HG03025 (cell line): ENCODE measurements at regions not wholly inside any gene's neighbourhood (a gene's known extent, or its start where the extent isn't known, plus 50 kb on each side); places are given as distances from the start of the nearest gene placed in this dataset.

Experiments
- ATAC-seq: cut with Tn5 transposase; IDR thresholded peaks from one replicate; pipeline ENCODE4 v1.9.1; 2021; ENCODE audit warnings: mild to moderate bottlenecking, moderate library complexity; ENCODE audit not compliant: unreplicated experiment, low FRiP score

DNA sequence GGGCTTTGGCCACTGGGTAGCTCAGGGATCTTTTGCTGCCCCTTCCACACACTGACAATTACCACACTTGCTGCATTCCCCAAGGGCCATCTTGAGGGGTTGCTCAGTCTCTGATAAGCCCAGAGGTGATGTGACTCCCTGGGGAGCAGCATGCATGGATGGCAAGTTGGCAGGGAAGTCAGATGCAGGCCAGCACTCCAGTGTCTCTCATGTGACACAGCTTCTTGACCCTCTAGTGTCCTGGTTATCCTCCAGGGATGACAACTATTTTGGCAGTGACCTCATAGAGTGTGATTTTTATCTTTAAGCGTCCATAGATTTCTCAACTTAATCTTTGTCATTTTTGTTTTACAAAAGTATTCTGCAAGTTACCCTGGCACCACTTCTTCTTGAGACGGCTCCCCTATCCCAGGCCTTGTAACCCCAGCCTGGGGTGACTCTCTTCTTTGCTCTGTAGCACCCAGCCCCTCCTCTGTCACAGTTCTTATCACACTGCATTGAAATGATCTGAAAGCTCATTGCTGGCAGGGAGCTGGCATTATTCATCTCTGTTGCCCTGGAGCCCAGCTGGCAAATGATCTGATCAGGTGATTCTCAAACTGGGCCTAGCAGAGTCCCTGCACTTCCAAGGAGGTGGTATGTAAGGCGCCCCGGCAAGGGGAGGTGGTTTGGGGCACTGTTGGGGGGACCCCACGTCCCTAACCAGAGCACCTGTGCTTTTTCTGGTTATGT lies 72.6 kb downstream of the TENT5C start:
- no peak for ATAC-seq

DNA sequence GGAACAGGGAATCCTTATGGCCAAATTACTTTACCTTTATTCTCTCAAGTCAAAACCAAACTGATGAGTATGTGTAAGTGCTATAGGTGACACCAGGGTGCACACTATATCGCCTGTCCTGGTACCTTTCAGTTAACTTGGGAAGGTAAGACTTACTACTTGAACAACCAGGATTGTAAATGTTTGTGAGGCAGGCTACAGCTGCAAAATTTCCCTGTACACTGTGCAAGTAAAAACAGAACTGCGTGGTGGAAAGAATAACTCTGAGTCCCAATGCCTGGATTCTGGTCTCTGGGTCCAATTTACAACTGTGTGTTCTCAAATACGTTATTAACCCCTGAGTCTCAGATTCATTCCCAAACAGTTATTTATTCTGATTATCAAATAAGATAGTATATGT lies 73.5 kb downstream of the TENT5C start:
- ATAC-seq: no peak

DNA sequence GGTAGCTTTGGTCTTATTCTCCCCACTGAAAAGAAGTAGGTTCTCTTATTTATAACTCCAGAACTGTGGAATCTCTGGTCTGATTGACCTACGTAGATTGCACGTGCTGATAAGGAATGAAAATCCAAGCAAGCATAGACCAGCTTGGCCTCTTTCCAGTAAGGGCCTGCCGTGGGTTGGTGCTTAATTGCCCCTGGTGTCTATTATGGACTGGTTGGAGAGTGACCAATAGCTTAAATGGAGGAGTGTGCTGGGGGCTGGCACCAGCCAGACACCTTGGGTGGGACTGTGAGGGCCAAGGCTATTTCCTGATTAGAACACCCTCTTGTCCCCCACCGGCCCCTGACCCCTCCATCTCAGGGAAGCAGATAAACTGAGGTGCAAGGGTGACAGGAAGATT lies 74.0 kb downstream of the TENT5C start:
- ATAC-seq: no peak

DNA sequence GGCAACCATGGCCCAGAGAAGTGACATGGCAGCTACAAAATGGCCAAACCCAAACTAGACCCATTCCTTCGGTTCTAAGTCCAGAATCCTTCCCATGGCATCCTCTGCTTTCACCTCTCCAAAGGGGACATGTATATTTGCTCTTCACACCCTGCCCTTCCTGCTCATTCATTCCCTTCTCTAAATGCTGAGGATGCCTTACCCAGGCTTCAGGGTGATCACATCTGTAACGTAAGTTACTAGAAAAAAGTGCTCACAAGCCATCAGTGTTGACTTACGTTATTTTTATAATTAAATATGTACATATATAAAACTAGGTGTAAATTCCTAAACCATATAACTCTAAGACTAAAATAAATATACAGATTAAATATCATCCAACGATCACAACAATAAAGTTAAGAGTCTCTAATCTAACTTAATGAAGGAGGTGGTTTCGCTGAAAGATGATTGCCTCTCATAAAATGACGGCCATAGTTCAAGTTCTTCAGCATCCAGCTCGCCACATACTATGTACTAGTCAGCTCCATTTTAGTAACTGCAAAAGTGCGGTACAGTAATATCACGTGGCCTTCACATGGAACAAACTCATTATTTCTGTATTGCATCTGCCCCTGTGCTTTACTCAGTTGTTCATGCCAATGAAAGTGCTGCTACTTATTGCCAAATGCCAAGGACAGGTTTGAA lies 74.6 kb downstream of the TENT5C start:
- no peak for ATAC-seq

DNA sequence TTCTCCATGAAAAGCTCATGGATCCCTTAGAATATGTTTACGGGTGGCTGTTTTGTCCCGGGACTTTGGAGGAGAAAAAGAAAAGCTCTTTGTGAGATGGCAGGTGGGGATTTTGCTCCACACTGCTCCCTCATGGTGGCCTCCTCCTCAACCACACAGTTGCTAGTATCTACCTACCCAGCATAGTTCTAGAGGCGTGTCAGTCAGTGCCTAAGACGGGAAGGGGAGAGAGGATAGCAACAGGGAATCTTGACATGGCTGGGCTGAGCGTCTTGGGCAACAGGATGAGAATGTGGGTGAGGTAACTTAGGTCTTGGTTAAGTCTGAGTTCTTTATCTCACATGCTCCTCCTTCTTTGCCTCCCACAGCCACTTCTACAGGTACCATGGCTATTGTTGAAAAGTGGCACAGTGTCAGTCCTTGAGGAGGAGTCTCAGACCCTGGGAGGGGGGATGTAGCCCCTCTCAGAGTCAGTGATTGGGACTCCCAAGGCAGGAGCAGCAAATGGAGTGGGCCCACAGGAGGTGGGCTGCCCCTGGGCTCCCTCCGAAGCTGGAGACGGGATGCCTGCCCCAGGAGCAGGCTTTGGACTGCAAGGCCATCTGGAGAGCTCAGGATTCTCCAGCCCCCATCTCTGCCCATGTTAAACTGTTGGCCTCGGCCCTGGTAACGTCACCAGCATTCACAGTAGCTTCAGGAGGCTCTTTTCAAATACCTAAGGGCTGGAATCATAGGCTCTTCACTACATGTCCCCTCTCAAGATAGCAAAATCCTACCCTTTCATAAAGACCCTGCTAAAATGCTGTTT lies 75.4 kb downstream of the TENT5C start:
- no peak for ATAC-seq

DNA sequence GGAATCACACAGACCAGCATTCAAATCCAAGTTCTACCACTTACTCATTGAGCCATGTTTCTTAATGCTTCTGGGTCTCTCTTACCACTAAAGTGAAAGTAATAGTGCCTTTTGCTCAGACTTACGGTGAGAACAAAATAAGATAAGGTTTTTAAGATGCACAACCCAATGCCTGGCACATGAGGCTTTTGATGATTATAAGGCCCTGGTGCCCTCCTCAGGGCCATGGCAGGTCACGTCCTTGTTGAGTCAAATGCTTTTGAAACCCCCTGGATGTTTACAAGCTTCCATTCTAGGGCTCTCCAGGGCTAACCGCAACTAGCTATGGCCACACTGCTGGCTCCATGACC lies 76.0 kb downstream of the TENT5C start:
- ATAC-seq: no peak

DNA sequence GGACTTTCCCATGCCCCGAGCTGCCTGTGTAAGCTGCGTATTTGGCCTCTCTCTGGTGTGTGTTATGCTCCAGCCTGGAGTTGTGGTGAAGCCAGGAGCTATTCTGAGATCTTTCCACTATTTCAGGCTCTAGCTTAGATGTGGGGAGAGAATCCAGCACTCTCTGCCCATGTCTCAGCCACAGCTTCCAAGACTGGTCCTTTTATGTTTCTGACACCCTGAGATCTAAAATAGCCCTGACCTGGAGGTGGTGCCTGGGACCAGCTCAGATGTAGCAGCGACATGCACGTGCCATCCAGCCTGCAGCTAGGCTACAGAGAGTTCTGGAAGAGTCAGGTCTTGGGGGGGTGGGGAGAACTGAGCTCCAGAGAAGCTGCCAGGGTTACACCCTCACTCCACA lies 76.5 kb downstream of the TENT5C start:
- ATAC-seq: no peak

DNA sequence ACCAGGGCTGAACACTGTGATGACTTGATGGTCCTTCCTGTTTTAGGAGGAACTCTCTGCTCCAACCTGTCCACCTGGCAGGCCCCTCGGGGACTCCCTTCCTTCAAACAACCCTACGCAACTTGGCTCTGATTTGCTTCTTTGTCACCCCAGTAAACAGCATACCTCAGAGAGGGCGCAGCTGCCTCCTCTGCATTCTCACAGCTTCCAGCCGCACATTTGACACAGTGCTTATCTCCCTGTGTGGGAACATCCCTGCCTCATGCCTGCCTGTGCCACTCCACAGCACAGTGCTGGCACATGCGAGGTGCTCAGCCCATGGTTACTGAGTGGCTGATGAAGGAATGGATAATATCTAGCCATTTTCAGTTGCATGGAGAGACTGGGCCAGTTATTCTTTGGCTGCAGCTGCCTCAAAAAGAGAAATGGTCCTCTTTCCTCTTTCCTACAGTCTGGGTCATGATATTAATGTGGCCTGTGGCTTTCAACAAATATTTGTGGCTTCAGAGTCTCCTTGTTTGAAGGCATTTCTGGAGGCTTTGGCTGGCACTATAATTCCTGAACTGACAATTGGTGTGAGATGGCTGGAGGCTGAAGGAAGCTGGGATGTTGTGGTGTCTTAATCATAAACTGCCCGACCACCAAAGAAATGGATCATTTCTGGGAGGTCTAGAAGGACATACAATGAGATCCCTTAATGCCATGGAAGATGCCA lies 77.9 kb downstream of the TENT5C start:
- no peak for ATAC-seq

DNA sequence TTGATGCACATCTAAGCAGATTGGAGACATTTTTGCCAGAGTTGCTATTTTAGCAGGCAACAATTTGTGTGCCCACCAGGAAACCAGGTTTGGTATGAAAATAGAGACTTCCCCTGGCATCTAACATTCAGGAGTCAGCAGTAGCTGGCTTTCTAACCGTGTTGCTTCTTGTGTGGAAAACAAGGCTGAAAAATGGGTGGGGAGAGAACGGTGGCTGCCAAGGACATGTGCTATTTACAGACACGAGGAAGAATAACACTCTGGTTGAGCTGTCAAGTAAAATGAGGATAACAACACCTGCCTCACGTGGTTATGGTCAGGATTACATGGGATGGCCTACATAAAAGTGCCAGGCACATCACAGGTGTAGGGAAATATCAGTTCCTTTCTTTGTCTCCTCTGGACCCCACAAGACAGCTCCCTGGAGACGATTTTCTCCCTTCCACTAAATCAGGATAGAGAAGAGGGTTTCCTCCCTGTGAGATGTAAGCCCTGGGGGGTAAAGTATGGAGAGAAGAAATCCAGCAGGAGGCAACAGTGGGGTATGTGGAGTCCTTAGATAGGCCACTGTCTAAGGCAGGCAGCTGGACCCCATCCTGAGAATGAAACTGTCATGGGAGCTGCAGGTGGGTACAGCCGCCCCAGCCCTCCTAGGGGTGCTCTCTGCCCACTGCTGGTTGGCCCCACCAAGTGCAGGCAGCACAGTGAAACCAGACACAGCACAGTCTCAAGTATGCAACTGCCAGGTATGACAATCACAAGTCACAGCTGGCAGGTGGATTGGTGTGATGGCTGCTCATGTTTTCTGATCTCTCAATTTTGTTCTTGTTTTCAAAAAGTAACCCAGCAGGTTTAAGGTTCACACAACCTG lies 80.3 kb downstream of the TENT5C start:
- ATAC-seq: no peak

DNA sequence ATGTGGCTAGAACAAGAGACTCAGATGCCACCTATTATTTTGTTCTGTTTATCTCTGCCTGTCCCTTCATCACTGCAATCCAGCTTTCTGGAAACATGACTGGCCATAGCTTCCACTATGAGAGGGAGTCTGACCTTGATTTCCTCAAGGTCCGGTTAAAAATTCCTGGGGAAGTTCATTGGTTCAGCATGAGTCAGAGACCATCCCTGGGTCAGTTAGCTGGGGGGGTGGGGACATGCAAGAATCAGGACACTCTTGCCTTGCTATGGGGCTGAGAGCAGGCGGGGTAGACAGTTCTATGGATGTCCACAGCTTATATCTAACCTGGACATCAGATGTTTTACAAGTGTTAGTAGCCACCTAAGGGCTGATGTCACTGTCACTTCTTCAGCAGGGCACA lies 81.1 kb downstream of the TENT5C start:
- ATAC-seq: no peak

DNA sequence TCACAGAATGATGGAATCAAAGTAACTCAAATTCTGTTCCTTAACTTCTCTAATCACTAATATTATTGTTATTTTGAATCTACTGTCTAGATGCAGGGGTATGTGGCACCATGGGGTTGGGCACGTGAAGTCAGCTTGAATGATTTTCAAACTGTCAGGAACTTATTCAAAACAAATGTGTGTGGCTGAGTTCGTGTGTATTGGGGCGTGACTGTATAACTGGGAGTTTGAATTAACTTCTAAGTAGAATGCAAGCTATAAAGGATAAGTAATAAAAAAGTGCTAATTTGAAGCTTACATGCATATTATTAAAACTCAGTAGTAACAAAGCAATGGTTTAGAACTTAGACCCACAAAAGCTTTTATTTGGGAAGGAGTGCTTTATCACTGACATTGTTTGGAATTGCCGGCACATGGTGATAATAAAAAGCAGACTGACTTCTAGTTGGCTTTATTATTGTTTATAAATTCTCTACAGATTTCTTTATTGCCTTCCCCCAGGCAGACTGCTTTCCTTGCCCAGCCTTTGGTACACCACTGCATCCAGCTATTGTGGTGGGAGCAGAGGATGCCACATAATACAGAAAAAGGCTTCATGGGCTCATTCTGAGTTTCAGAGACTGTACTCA lies 84.3 kb downstream of the TENT5C start:
- no peak for ATAC-seq

DNA sequence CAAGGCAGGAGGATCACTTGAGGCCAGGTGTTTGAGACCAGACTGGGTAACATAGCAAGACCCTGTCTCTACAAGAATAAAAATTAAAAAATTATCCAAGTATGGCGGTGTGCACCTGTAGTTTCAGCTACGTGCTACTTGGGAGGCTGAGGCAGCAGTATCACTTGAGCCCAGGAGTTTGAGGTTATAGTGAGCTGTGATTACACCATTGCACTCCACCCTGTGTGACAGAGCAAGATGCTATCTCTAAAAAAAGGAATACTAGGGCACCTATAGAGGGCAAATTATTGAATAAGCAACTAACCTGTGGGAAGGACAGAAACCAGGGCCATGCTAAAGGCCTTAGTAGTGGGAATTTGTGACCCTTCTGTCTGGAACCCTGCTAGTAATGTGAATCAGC lies 86.1 kb downstream of the TENT5C start:
- no peak for ATAC-seq

DNA sequence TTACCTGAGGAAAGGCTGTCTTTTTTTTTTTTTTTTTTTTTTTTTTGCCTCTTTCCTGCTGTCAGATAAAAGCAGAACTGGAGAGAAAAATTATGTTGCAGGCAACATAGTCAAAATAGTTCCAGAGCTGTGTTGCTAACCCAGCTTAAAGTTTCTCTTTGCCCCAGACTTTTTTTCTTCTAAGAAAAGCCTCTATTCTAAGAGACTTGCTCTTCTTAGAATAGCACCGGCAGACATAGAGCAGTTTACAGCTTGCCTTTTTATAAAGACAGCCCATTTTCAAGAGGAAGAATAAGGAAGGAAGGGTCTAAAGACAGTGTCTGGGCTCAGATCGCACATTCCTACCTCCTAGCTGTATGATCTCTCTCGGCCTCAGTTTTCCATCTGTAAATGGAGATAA lies 88.7 kb downstream of the TENT5C start:
- ATAC-seq: no peak

DNA sequence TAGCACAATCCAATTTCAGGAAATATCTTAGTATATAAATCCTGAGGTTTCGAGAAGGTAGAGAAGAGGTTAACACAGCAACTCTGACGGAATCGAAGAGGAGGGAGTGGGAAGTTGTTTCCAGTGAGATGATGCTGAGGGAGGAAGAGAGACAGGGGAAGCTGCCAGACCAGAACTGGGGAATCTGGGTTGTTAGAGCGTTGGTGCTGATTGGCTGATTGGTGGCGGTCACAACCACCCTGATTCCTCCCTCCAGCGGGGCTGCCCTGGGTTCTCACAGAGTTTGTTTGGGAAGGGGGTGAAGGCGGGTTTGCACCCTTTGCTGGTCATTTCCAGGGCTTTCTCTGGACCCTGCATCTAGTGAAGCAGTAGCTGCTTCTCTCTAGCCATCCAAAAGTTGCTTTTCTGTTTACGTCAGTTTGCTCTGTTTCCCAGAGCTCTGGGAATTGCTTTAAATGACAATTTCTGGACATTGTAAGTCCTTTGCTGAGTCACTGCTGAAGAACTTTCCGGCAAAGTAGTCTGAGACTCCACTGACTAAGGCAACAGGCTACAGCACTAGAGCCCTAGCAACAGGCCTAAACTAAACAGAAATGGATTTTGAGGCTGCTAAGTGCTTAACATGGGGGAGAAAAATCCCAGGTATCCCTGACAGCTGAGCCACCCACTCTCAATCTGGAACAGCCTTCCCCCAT lies 90.1 kb downstream of the TENT5C start:
- no peak for ATAC-seq

DNA sequence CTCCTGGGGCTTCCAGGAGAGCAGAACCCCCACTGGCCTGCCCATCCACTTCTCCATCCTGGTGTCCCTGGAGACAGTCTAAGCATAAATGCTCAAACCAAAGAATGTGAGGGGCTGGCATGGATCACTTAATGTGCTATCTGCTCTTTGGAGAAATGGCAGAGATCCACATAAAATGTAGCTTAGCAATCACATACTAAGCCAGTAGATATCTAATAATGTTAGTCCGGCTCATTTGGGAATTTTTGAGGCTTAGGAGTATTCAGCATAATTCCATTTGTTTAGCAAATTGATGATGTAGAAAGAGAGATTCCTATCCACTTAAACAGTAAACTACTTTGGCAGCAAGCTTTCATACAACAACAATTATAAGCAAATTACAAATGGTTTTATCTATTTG lies 90.7 kb downstream of the TENT5C start:
- ATAC-seq: no peak

DNA sequence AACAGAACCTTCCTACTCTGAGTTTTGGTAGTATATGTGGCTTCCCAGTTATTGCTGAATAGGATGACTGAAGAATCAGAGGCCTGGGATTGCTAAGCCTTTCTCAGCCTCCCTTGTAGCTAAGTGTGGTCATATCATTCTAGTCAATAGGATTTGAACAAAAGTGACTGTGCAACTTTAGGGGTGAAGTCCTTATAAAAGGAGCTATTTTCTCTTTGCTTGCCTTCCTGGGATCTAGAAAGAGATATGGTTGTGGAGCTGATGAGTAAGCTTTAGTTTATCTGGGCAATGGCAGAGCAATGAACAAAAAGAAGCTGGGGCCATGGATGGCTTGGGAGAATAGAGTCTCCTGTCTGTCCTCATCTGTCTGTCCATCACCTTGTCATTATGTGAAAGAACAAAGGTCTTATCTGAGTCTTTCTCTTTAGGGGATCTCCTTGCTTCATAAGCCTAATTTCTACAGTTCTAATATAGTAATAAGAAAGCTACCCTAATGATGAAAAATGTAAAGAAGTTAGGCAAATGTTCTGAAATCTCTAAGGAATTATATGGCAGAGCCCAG lies 91.5 kb downstream of the TENT5C start:
- no peak for ATAC-seq

DNA sequence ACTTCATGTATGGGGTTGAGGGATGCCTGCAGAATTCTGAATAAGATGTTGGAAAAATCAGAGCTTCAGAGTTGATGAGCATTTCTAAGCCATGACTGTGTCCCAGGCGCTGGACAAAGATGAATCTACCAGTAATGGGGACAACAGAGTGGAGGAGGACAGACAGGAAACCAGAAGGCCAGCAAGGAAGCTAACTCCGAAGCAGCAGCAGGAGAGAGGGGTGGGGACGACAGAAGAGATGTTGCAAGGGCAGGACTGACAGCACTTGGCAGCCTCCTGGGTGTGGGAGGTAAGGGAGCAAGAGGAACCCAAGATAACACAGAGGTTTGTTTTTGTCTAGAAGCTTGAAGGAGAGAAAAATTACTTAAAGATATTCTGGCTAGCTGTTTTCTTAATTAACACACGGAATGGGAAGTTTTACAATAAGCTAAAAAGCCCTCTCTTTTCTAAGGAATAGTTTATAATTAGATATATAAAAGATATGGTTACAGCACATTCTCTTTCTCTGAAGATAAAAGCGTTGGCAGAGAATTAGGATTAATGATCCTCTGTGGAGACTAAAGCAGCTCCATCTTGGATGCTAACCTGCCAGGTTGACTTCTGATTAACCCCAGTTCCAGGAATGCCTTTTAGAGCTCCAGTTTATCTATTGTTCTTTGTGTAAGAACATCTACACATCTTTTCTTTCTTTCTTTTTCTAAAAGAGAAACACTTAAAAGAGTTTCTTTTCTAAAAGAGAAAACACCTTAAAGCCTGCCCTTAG lies 92.7 kb downstream of the TENT5C start:
- no peak for ATAC-seq

DNA sequence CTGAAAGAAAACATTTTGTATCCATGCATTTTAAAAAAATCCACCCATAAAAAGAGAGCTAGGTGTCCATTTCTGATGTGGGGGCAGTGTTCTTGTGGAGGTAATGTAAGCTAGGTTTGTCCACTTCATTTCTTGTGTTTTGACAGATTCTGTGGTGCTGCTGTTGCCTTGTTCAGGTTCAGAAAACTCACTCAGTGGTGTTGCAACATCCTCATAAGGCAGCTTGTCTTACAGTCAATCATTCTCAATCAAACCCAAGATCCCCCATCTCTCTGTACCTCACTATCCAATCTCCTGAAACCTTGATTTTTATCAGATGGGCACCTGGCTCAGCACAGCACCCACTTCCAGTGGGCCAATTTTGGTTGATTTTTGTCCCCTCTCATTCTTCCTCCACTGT lies 94.1 kb downstream of the TENT5C start:
- ATAC-seq: no peak
